GM20000 (cell line): ENCODE measurements at regions not wholly inside any gene's neighbourhood (a gene's known extent, or its start where the extent isn't known, plus 50 kb on each side); places are given as distances from the start of the nearest gene placed in this dataset.
"Not testable (repeated sequence)": the region's sequence is repeated elsewhere in the genome, so short reads cannot be mapped to it uniquely, and the experiment has no call there.

Source experiments
- DNase-seq: peaks from one replicate; pipeline ENCODE4 v3.0.0; 2012; ENCODE audit warnings: low spot score
- CTCF ChIP-seq: IDR thresholded peaks from 2 replicates; pipeline ENCODE4 v1.5.1; 2012; ENCODE audit warnings: mild to moderate bottlenecking, control low read depth; ENCODE audit errors: extremely low read depth, missing control alignments

- no peak for DNase-seq
- TF ChIP-seq CTCF: no peak
Observed at GRCh38 chr12:124157406-124157805, 137.5 kb upstream of the RFLNA start.

GRCh38 chr12:124159655-124160054 is 135.2 kb upstream of the RFLNA start:
- no peak for TF ChIP-seq CTCF
- DNase-seq: no peak

- TF ChIP-seq CTCF: no peak
- no peak for DNase-seq
Observed at GRCh38 chr12:124160097-124160756, 134.7 kb upstream of the RFLNA start.

- not testable (repeated sequence) for DNase-seq
Observed at GRCh38 chr12:124161402-124161801, 133.5 kb upstream of the RFLNA start.

GRCh38 chr12:124162151-124163110 is 132.5 kb upstream of the RFLNA start:
- no peak for DNase-seq
- no peak for TF ChIP-seq CTCF

- DNase-seq: no peak
Observed at GRCh38 chr12:124165695-124166094, 129.2 kb upstream of the RFLNA start.

GRCh38 chr12:124167141-124167540 is 127.8 kb upstream of the RFLNA start:
- TF ChIP-seq CTCF: no peak

More at GRCh38 chr12:124165695-124166094, 129.2 kb upstream of the RFLNA start:
- no peak for TF ChIP-seq CTCF

More at GRCh38 chr12:124167141-124167540, 127.8 kb upstream of the RFLNA start:
- no peak for DNase-seq
